PFSK-1 (cell line): ENCODE measurements at regions not wholly inside any gene's neighbourhood (a gene's known extent, or its start where the extent isn't known, plus 50 kb on each side); places are given as distances from the start of the nearest gene placed in this dataset.

Experiments
- FOXP2 ChIP-seq: optimal IDR thresholded peaks from 2 replicates; pipeline ENCODE3; 2011; ENCODE audit warnings: borderline replicate concordance, control low read depth, inconsistent platforms; ENCODE audit not compliant: insufficient read depth; ENCODE audit errors: extremely low read length, extremely low read depth
- POLR2AphosphoS5 ChIP-seq: IDR thresholded peaks from 2 replicates; pipeline ENCODE4 v1.6.1; 2012; ENCODE audit warnings: low read depth, mild to moderate bottlenecking, control low read depth, low read length, moderate library complexity
- SIN3A ChIP-seq: IDR thresholded peaks from 2 replicates; pipeline ENCODE4 v1.6.1; 2012; ENCODE audit warnings: mild to moderate bottlenecking, low read length, moderate library complexity, borderline replicate concordance; ENCODE audit not compliant: insufficient read depth
- TAF1 ChIP-seq: IDR thresholded peaks from 2 replicates; pipeline ENCODE4 v1.6.1; 2012; ENCODE audit warnings: low read length, control low read depth, borderline replicate concordance; ENCODE audit not compliant: insufficient read depth
- TF ChIP-seq, protein P1 (sequence below), 2 experiments: IDR thresholded peaks; 2 replicates each; pipeline versions ENCODE4 v1.6.1 to v1.8.0; 2011 to 2012; ENCODE audit warnings: low read depth in 2 of 2, low read length in 2 of 2, control low read depth in 1 of 2, inconsistent platforms in 1 of 2, mild to moderate bottlenecking in 1 of 2, moderate library complexity in 1 of 2; ENCODE audit not compliant: insufficient read depth in 1 of 2

DNA sequence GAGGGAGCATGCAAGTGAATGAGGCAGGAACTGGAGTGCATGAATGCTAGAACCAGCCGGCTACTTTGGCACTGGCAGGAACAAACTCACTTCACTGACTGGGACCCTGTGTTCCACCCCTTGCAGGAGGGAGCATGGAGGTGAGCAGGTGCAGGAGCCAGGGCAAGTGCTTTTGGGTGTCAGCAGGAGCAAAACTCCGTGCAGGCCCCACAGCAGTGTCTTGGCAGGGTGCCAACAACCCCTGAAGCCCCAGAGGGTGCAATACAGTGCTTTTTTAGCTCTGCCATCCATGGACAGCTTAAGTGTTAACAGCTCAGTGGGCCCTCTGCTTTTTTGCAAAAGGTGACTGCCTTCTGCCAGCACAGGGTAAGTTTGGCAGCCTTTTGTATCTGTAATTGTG is 245.8 kb upstream of the PCSK5 start:
- TF ChIP-seq, protein P1, sequence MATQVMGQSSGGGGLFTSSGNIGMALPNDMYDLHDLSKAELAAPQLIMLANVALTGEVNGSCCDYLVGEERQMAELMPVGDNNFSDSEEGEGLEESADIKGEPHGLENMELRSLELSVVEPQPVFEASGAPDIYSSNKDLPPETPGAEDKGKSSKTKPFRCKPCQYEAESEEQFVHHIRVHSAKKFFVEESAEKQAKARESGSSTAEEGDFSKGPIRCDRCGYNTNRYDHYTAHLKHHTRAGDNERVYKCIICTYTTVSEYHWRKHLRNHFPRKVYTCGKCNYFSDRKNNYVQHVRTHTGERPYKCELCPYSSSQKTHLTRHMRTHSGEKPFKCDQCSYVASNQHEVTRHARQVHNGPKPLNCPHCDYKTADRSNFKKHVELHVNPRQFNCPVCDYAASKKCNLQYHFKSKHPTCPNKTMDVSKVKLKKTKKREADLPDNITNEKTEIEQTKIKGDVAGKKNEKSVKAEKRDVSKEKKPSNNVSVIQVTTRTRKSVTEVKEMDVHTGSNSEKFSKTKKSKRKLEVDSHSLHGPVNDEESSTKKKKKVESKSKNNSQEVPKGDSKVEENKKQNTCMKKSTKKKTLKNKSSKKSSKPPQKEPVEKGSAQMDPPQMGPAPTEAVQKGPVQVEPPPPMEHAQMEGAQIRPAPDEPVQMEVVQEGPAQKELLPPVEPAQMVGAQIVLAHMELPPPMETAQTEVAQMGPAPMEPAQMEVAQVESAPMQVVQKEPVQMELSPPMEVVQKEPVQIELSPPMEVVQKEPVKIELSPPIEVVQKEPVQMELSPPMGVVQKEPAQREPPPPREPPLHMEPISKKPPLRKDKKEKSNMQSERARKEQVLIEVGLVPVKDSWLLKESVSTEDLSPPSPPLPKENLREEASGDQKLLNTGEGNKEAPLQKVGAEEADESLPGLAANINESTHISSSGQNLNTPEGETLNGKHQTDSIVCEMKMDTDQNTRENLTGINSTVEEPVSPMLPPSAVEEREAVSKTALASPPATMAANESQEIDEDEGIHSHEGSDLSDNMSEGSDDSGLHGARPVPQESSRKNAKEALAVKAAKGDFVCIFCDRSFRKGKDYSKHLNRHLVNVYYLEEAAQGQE (IDR thresholded peaks at IDR 0.05; ENCODE audit: insufficient read depth in 1 of 2, low read depth in 2 of 2, low read length in 2 of 2), result no peak
- TF ChIP-seq TAF1 (no peak), SIN3A (no peak), POLR2AphosphoS5 (no peak), FOXP2 (no peak)

DNA sequence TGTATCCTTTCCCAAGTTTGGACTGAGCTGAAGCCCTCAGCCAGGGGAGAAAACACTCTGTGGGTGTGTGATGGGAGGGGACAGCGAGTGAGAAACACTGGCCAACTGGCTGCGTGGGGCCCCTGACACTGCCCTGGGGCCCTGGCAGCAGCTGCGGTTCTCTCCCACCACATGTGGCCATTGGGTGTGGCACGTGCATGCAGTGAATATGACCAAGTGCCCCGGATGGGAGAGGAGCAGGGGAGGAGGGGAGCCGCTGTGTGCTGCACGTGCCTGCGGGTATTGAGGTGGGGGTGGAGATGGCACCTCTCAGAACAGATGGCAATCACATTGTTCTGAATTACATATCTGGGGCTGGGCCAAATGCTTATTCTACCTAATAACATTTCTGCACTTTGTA is 242.4 kb upstream of the PCSK5 start:
- no peak for TF ChIP-seq TAF1
- TF ChIP-seq FOXP2, result no peak
- TF ChIP-seq SIN3A, result no peak

DNA sequence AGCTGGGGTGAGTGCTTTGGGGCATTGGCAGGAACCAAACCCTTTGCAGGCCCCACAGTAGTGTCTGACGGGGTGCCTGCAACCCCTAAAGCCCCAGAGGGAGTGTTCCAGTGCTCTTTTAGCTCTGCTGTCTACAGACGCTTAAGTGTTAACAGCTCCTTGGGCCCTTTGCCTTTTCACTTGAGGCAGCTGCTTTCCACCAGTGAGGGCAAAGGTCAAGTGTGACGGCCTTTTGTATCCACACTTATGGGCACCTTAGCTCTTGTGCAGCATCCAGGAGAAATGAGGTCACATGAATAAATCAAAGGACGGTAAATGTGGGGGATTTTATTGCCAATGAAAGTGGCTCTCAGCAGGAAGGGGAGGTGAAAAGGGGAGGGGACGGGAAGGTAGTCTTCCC is 241.4 kb upstream of the PCSK5 start:
- no peak for TF ChIP-seq POLR2AphosphoS5

DNA sequence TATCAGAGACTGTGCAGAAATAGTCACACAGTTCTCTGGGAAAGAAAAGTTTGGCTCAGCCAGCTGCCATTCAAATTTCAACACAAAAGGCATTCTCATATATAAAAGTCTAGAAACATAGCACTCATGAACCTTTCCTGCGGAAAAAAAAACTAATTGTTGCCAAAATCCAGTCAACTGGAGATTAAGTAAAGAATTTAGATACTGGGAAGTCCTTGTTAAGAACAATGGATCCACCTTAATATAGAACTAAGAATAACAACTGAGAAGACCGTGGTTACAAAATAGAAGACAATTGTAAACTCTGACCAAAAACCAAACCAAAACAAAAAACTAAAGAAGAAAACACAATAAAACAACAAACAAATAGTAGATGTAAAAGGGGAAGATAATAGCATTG is 238.8 kb upstream of the PCSK5 start:
- TF ChIP-seq, protein P1 (IDR thresholded peaks at IDR 0.05; ENCODE audit: insufficient read depth in 1 of 2, low read depth in 2 of 2, low read length in 2 of 2), result no peak
- no peak for TF ChIP-seq TAF1
- no peak for TF ChIP-seq FOXP2

DNA sequence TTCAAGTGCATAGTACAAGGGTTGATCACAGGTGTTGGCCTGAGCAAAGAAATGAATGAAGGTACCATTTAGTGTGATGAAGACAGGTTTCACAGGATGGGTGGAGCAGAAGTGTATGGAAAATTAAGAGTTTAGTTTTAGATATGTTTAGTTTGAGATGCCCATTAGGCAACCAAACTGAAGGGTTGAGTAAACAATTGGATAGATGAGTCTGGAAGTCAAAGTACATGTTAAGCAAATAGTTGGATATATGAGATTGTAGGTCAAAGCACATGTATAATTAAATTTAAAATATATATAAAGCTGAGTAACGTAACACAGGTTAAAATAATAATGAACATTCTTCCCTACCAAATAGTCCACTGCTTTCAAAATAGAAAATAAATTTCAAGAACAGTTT is 237.1 kb upstream of the PCSK5 start:
- TF ChIP-seq SIN3A (no peak), TAF1 (no peak), FOXP2 (no peak), POLR2AphosphoS5 (no peak)
- TF ChIP-seq, protein P1 (IDR thresholded peaks at IDR 0.05; ENCODE audit: insufficient read depth in 1 of 2, low read depth in 2 of 2, low read length in 2 of 2), result no peak

DNA sequence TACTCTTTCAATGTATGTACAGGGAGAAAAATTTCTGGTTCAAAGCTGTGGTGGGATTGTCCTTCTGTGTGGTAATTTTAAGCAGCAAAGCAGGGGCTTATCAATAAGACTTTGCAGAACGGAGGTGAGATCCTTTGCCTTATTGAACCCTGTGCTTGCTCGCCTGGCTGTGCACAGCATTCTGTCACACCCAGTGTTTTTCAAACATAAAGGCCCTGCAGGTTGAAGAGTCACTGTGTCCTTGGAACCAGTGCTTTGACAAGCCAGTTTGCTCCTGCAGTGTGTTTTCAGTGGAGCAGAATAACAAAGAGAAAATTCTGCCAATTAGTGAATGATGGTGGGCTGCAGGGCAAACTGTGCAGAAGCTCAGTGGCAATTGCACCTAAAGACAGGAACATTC is 236.7 kb upstream of the PCSK5 start:
- TF ChIP-seq POLR2AphosphoS5 (no peak), SIN3A (no peak), TAF1 (no peak)
- TF ChIP-seq, protein P1 (IDR thresholded peaks at IDR 0.05; ENCODE audit: insufficient read depth in 1 of 2, low read depth in 2 of 2, low read length in 2 of 2), result no peak
